SH-SY5Y (cell line): ENCODE measurements at regions not wholly inside any gene's neighbourhood (a gene's known extent, or its start where the extent isn't known, plus 50 kb on each side); places are given as distances from the start of the nearest gene placed in this dataset.

Source experiments
- GATA2 ChIP-seq: IDR thresholded peaks from 2 replicates; pipeline ENCODE4 v1.6.1; 2011; ENCODE audit warnings: mild to moderate bottlenecking, low read depth, low read length
- GATA3 ChIP-seq: IDR thresholded peaks from 2 replicates; pipeline ENCODE4 v1.6.1; 2011; ENCODE audit warnings: low read depth, mild to moderate bottlenecking, low read length, moderate library complexity

DNA sequence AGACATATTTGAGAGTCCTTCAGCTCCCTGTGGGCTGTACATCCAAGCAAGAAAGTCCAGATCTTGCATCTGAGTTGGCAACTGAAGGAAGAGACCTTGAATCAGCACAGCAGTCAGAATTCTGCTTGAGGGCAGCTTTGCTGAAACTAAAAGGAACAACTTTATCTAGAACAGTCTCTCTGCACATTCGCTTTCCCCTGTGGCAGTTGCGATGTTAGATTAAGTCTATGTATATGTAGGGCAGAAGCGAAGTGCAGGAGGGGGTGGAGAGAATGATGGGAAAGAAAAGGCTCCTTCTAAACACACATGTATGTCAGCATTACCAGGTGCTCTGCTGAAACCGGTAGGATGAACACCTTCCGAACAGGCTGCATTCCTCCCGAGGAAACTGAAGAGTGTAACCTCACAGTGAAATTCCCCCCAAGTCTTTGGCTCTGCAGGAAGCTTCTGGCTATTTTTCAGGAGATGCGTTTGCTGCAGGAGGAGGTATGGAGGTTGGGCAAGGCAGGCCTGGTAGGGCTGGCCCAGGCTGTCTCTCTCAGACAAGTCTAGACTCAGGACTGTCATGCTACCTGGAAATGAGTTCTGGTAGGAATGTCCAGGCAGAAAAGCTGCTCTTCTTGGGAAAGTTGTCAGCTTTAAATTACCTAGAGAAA is 70.0 kb upstream of the ATL2 start:
- TF ChIP-seq GATA2: no peak
- TF ChIP-seq GATA3: no peak

DNA sequence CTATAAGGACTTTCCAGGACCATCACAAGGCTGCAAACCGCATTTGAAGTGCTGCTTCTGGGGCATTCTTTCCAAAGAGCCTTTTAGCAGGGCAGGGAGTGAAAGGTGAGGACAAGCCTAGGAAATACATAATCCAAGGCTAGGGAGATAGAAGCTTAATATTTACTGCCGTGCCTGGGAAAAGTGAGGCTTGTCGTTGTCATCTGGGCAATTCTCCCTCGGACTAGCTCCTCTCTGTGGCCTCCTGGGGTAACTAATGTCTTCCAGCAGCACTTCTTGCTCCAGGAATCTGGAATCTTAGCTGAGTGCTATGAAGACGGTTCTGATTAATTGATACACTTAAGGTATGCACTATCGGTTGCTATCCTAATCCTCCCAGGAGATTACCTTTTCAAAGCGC is 69.3 kb upstream of the ATL2 start:
- TF ChIP-seq GATA2: no peak
- TF ChIP-seq GATA3: no peak

DNA sequence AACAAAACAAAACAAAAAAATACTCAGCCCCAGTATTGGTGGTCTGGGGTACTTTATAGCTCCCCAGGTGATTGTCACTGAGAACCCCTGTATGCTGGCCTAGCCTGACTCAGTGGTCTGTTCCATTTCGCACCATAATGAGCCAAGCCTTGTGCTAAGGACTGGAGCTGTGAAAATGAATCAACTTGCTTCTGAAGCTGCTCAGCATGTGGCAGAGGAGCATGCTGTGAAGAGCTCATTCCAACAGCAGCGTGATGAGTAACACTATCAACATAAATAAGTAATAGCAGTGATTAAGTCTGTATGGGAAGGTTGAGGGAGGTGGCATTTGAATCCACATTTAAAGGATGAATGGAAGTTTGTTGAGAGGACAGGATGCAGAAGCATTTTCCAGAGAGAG is 67.2 kb upstream of the ATL2 start:
- TF ChIP-seq GATA2 (no peak), GATA3 (no peak)

DNA sequence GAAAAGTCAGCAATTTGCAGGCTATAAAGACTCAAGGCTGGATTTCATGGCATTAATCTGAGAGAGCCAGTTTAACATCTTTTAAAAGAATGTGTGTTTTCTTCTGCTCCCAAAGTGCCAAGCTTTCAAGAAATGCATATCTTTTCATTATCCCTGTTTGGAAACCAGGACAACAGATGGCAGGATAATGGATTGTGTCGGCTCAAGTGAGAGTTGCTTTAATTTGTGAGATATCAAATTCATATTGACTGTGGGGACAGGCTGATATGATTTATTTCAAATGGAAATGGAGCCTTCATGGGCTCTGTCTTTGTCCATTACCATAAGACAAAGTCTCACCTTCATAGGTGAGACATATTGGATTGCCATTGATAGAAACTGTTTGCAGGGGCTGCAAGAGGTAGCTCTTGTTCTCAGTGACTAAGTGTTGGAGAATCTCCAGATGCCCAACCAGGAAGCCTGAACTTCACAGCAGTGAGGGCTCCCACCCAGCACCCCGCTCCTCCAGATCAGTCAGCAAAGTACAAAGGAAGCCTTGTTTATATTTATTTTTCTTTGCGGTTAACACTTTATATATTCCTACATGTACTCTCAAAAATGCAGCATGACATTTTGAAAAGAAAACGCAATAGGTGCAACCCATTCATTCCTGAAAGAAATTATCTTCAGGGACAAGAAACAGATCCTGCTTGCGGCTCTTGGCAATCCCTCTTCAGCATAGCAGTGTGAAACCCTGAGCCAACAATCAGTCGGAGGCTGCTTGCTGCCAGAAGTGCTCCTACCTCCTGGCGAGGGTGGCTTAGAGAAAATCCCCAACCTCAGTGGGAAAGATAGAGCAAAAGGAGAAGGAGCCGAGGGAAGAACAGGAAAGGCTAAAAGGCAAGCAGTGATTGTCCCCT is 65.8 kb upstream of the ATL2 start:
- TF ChIP-seq GATA2 (no peak), GATA3 (no peak)

DNA sequence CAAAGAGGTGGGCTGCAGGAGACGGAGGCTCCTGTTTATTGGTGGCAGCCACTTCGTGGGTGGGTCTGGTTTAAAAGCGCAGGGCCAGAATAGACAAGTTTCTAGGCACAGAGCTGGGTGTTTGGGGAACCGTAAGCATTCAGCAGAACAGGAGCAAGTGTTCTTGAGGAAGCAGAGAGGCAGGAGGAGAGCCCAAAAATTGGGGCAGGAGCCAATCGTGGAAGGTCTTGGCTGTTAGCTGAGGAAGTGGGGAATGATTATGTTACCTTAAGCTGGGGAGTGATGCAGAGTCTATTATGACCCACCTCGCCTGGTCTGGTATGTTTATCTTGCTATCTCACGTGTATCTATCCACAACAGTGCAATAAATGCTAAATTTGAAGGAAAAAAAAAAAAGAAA is 64.3 kb upstream of the ATL2 start:
- TF ChIP-seq GATA2 (no peak), GATA3 (no peak)

DNA sequence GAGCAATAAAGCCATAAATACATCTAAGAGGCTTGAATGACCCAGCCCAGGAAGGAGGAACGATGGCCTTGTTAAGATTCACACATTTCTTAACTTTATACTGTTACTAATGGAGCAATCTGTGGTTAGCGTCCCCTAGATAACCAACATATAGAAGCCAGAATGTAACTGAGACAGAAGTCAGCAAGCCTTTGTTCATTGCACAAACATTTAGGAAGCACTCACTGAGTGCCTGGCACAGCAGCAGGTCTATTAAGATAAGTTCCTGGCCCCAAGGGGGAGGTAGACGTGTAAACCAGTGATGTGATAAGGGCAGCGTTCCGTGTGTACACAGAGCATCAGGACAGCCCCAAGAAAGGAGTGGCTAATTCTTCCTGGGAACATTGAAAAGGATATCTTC is 63.6 kb upstream of the ATL2 start:
- TF ChIP-seq GATA3 (no peak), GATA2 (no peak)

DNA sequence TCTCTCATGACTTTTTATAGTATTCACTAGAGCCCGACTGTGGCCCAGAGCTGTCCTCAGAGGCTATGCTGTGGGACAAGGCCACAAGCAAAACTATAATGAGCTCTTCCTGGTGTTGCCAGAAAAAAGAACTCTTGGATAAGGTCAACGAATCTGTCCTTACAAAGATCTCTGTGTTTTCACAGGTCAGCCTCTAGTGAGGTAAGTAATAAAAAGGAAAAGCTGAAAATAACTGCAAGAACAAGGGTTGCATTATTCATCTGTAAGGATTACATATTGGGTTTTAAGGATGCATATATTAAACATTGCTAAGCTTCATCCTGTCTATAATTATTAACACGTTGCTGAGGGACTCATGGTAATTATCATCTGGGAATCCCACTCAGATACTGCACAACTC is 62.8 kb upstream of the ATL2 start:
- TF ChIP-seq GATA2: no peak
- no peak for TF ChIP-seq GATA3

DNA sequence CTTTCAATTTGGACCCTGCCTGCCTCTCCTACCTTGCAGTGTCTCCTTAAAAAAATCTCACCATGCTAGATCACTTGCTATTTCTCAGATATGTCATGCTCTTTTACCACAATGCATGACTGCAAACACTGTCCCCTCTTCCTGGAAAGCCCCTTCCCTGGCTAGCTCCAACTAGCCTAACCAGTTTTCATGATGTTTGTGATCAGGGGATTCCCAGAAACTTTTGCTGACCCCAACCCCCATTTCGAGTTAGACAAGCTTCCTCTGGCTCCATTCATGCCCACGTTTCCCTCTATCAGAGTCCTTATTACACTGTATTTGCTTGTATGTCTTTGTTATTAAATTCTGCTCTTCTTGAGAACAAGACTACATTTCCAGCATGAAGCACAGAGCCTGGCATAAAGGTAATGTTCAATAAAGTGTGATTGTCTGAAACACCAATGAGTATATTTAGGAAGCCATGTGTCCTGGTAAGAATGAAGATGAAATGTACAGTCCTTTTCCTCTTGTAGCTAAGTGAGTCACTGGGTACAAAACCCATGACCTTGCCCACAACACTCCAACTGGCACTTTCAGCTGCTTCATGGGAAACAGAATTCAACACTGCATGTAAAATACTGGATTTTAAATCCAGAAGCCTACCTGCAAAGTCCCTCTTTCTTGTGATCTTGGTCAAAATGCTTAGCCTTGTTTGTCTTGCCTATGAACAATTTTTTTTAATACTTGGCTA is 62.0 kb upstream of the ATL2 start:
- no peak for TF ChIP-seq GATA2
- no peak for TF ChIP-seq GATA3

DNA sequence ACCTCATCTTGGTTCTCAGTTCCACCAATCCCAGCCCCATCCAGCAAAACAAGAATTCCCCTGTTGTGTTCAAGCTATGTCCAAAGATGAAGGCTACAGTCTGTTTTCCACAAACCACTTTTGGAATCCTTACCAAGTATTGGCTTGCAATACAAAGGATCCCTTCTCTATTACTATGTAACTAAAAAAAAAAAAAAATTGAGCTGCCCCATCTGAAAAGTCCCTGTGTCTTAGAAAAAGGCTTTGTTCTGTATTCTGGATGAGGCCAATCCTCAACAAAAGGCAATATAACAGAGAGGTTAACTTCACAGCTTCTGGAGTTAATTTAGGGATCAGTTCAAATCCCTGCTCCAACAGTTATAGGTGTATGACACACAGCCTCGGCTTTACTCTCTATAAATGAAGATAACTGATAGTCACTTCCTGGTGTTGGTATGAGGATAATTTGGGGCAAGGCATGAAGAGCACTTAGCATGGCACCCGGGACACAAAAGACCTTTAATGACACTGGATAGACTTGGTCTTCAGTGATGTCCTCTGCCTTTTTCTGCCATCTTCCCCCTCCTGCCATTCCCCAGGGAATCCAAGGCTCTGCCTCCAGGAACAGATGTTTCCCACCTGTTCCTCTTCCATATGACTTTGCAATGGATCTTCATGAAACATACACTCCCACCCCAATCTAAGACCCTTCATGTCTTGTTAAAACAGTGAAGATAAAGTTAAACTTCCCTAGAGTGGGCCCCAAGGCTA is 61.2 kb upstream of the ATL2 start:
- TF ChIP-seq GATA3 (no peak), GATA2 (no peak)

DNA sequence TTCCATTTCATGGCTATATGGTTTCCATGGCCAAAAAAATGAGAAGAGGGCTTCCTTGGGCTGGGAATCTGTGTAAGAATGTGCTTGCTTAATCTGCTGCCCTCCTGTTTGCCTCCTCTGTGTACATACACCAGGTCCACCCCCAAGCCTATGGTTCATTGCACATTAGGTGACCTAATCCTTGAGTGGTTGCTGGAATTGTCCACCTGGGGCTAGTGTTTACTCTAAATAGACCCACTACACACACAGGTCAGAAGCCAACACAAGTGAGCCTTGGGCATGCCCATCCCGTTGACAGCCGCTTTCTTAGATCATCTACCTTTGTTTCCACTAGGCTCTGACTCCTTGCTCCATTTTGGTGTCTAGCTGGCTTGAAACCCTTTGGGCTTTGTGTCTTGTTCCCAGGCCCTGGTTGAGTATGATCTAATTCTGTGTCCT is 59.2 kb upstream of the ATL2 start:
- no peak for TF ChIP-seq GATA3
- no peak for TF ChIP-seq GATA2

DNA sequence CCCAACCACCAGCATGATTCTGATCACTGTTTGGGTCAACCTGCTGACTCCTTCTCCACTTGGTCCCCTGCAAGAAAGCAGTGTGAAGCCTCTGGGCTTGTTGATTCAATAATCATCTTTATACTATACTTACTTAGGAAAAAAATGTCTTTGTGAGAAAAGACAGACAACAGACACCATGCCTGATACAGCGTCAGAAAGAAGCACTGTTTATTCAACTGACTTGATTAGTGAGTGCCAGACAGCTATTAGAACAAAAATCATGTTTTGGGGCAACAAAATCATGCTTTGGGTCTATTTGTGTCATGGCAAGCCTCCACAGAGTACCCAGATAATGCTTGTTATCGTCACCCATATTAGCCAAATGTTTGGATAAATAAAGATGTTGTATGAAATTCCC is 58.7 kb upstream of the ATL2 start:
- TF ChIP-seq GATA3 (no peak), GATA2 (no peak)

DNA sequence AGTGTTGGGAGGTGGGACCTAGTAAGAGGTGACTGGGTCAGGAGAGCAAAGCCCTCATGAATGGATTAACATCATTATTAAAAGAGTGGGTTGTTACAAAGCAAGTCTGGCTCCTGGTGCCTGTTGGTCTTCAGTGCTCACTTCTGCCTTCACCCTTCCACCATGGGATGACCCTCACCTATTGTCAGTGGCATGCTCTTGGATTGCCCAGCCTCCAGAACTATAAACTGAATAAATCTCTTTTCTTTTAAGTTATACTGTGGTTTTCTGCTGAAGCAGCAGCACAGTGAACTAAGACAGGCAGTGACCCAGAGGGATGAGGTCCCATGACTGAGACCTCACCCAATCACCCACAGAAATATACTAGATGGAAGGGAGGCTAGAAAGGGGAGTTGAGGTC is 57.5 kb upstream of the ATL2 start:
- no peak for TF ChIP-seq GATA2
- no peak for TF ChIP-seq GATA3

DNA sequence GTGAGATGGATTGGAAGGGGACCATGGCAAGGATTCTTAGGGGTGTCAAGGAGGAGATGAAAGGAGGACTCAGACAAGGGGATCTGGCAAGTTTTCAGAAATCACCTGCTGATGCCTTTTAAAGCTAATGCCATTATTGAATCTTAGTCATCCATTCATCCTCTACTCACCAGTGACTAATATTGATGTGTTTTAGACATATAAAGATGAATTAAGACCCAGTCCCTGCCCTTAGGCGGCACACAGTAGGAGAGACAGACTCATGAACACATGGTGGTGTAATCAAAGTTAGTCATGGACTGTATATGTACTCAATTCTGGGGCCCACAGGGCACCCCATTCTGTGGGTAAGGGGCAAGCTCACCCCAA is 56.5 kb upstream of the ATL2 start:
- no peak for TF ChIP-seq GATA3
- TF ChIP-seq GATA2: no peak

DNA sequence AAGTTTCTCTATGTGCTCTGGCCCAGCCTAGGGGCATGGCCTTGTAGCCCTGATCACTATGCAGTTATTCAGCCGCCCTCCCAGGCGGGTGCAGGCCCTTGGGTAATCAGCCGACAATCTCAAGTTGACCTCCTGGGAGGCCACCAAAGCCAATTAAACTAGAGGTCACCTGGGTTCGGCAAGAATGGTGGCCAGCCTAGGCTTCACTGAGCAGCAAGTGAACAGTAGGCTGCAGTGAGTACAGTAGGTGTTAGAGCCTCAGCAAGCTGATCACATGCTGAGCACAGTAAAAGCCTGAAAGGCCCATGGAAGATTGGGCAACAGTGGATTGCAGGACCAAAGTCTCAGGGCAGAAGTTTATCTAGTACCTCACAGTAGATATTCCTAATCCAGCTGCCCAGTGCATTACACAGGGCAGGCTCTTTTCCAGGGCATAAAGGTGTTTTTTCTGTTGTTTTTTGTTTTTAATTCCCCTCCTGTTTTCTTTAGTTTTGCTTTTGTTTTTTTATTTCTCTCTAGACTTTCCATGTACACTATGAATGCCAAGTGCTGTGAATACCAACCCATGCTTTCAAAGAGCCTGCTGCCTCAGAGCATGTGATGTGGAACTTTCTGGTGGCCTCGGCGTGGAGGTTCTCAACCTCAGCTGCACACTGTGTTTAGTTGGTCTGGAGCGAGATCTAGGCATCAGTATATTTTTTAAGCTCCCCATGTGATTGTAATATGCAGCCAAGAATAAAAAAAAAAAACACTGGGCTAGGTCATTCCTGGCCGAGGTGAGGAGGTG is 55.9 kb upstream of the ATL2 start:
- TF ChIP-seq GATA2 (no peak), GATA3 (no peak)
